Left renal pelvis (tissue), 4 donors: ENCODE measurements at regions not wholly inside any gene's neighbourhood (a gene's known extent, or its start where the extent isn't known, plus 50 kb on each side); places are given as distances from the start of the nearest gene placed in this dataset.
A peak's percentile ranks its signal among the peaks of the same experiment; 100 is the strongest.
"Not testable (repeated sequence)": the region's sequence is repeated elsewhere in the genome, so short reads cannot be mapped to it uniquely, and the experiment has no call there.

ENCODE experiments used
- DNase-seq, 4 donors: peaks; one replicate each; pipeline ENCODE4 v3.0.0-alpha.2; 2013; ENCODE audit warnings: low read depth in 4 of 4, low spot score in 3 of 4

GRCh38 chr16:26567356-26567755, 499.4 kb upstream of the C16orf82 start:
- no peak for DNase-seq

GRCh38 chr16:26569793-26570192, 496.9 kb upstream of the C16orf82 start:
- peak in 1 of 4 donors; percentile 6 for DNase-seq

GRCh38 chr16:26578748-26579147, 488.0 kb upstream of the C16orf82 start:
- DNase-seq, result no peak

GRCh38 chr16:26583803-26584202, 482.9 kb upstream of the C16orf82 start:
- no peak for DNase-seq

GRCh38 chr16:26593700-26594099, 473.0 kb upstream of the C16orf82 start:
- DNase-seq, result no peak

GRCh38 chr16:26594666-26595065, 472.1 kb upstream of the C16orf82 start:
- DNase-seq, result no peak

- DNase-seq, result no peak
Observed at GRCh38 chr16:26595199-26595598, 471.5 kb upstream of the C16orf82 start.

GRCh38 chr16:26596033-26596432, 470.7 kb upstream of the C16orf82 start:
- DNase-seq, result not testable (repeated sequence)

GRCh38 chr16:26598061-26598460, 468.7 kb upstream of the C16orf82 start:
- no peak for DNase-seq

- DNase-seq, result no peak
Observed at GRCh38 chr16:26598998-26599784, 467.5 kb upstream of the C16orf82 start.

GRCh38 chr16:26599785-26600104, 467.0 kb upstream of the C16orf82 start:
- no peak for DNase-seq

- DNase-seq, result no peak
Observed at GRCh38 chr16:26601335-26601734, 465.4 kb upstream of the C16orf82 start.

GRCh38 chr16:26605626-26606271, 461.0 kb upstream of the C16orf82 start:
- DNase-seq, result no peak

GRCh38 chr16:26606381-26607150, 460.2 kb upstream of the C16orf82 start:
- DNase-seq, result no peak

- no peak for DNase-seq
Observed at GRCh38 chr16:26614237-26614841, 452.4 kb upstream of the C16orf82 start.

GRCh38 chr16:26623442-26623841, 443.3 kb upstream of the C16orf82 start:
- no peak for DNase-seq

- DNase-seq, result no peak
Observed at GRCh38 chr16:26627958-26628357, 438.8 kb upstream of the C16orf82 start.

GRCh38 chr16:26631365-26631764, 435.4 kb upstream of the C16orf82 start:
- not testable (repeated sequence) for DNase-seq

GRCh38 chr16:26642047-26642664, 424.6 kb upstream of the C16orf82 start:
- DNase-seq, result no peak

- DNase-seq, result no peak
Observed at GRCh38 chr16:26643519-26643918, 423.2 kb upstream of the C16orf82 start.
